Neural cell (in vitro differentiated cells): ENCODE measurements at regions not wholly inside any gene's neighbourhood (a gene's known extent, or its start where the extent isn't known, plus 50 kb on each side); places are given as distances from the start of the nearest gene placed in this dataset.

Experiments
- H2AFZ ChIP-seq: fragments of 200-600, 300-800 bp; sonication (generic), shearing (Covaris generic); 2 replicates; pipeline ENCODE4 v1.6.0; 2014; ENCODE audit warnings: low read depth, mild to moderate bottlenecking, antibody characterized with exemption, low read length, moderate library complexity
- H3F3A ChIP-seq: fragments of 200-600 bp; shearing (Covaris generic); 2 replicates; pipeline ENCODE4 v1.6.1; 2016; ENCODE audit warnings: mild to moderate bottlenecking, moderate library complexity, mixed read lengths, antibody characterized with exemption, low read length; ENCODE audit not compliant: insufficient read depth, poor library complexity, severe bottlenecking
- H3K27ac ChIP-seq: fragments of 200-600, 300-800 bp; sonication (generic), shearing (Covaris generic); 2 replicates; pipeline ENCODE4 v1.5.1; 2014; ENCODE audit warnings: mild to moderate bottlenecking, low read length, moderate library complexity
- H3K27me3 ChIP-seq: fragments of 300-800, 200-600 bp; sonication (generic), shearing (Covaris generic); 2 replicates; pipeline ENCODE4 v1.6.0; 2014; ENCODE audit warnings: mild to moderate bottlenecking, low read depth, low read length, moderate library complexity; ENCODE audit not compliant: insufficient read depth
- H3K36me3 ChIP-seq: fragments of 300-800, 200-600 bp; sonication (generic), shearing (Covaris generic); 2 replicates; pipeline ENCODE4 v1.5.1; 2014; ENCODE audit warnings: mild to moderate bottlenecking, antibody characterized with exemption, low read length, moderate library complexity; ENCODE audit not compliant: insufficient read depth
- H3K4me2 ChIP-seq: fragments of 300-800, 200-600 bp; sonication (generic), shearing (Covaris generic); 2 replicates; pipeline ENCODE4 v1.6.0; 2014; ENCODE audit warnings: mild to moderate bottlenecking, low read length
- H3K4me3 ChIP-seq: fragments of 300-800, 200-600 bp; sonication (generic), shearing (Covaris generic); 2 replicates; pipeline ENCODE4 v1.5.1; 2014; ENCODE audit warnings: mild to moderate bottlenecking, low read length, moderate library complexity
- H3K79me2 ChIP-seq: fragments of 200-600 bp; shearing (Covaris generic); replicated peaks from 2 replicates; pipeline ENCODE4 v1.6.0; 2014; ENCODE audit warnings: mild to moderate bottlenecking, low read length, moderate library complexity; ENCODE audit not compliant: insufficient read depth
- H3K9ac ChIP-seq: fragments of 300-800, 200-600 bp; sonication (generic), shearing (Covaris generic); 2 replicates; pipeline ENCODE4 v1.6.1; 2016; ENCODE audit warnings: mild to moderate bottlenecking, low read length, mixed read lengths
- H3K9me2 ChIP-seq: fragments of 200-600 bp; shearing (Covaris generic); 2 replicates; pipeline ENCODE4 v1.6.1; 2016; ENCODE audit warnings: mild to moderate bottlenecking, low read length, mixed read lengths; ENCODE audit not compliant: insufficient read depth
- H3K9me3 ChIP-seq: fragments of 200-600, 300-800 bp; sonication (generic), shearing (Covaris generic); 2 replicates; pipeline ENCODE4 v1.6.1; 2016; ENCODE audit warnings: mild to moderate bottlenecking, mixed run types, low read length, moderate library complexity, mixed read lengths
- H4K20me1 ChIP-seq: fragments of 200-600 bp; shearing (Covaris generic); 2 replicates; pipeline ENCODE4 v1.6.1; 2016; ENCODE audit warnings: mild to moderate bottlenecking, mixed run types; ENCODE audit not compliant: insufficient read depth
- CTCF ChIP-seq: fragments of 450-650 bp; IDR thresholded peaks from 2 replicates; pipeline ENCODE4 v1.5.1; 2014; ENCODE audit warnings: antibody characterized with exemption, mild to moderate bottlenecking, moderate library complexity; ENCODE audit not compliant: poor library complexity, severe bottlenecking
- EP300 ChIP-seq: fragments of 450-650 bp; conservative IDR thresholded peaks from 2 replicates; pipeline ENCODE4 v1.6.1; 2014; ENCODE audit warnings: antibody characterized with exemption, mild to moderate bottlenecking, moderate library complexity; ENCODE audit not compliant: poor library complexity, severe bottlenecking
- EZH2 ChIP-seq: fragments of 200-600, 300-800 bp; shearing (Covaris generic), sonication (generic); IDR thresholded peaks from 2 replicates; pipeline ENCODE4 v1.6.1; 2014; ENCODE audit warnings: antibody characterized with exemption, low read length, borderline replicate concordance, mild to moderate bottlenecking; ENCODE audit not compliant: insufficient read depth, poor library complexity, severe bottlenecking
- MXI1 ChIP-seq: fragments of 450-650 bp; conservative IDR thresholded peaks from 2 replicates; pipeline ENCODE4 v1.6.1; 2014; ENCODE audit warnings: antibody characterized with exemption, mild to moderate bottlenecking; ENCODE audit not compliant: poor library complexity, severe bottlenecking
- POLR2AphosphoS5 ChIP-seq: IDR thresholded peaks from 2 replicates; pipeline ENCODE4 v1.6.1; 2012
- RAD21 ChIP-seq: fragments of 450-650 bp; conservative IDR thresholded peaks from 2 replicates; pipeline ENCODE4 v1.6.1; 2014; ENCODE audit warnings: antibody characterized with exemption, mild to moderate bottlenecking, moderate library complexity
- REST ChIP-seq: IDR thresholded peaks from 2 replicates; pipeline ENCODE4 v1.6.1; 2012; ENCODE audit warnings: borderline replicate concordance
- SMC3 ChIP-seq: fragments of 450-650 bp; conservative IDR thresholded peaks from 2 replicates; pipeline ENCODE4 v1.6.1; 2014; ENCODE audit warnings: antibody characterized with exemption, mild to moderate bottlenecking, moderate library complexity; ENCODE audit not compliant: poor library complexity
- TAF1 ChIP-seq: IDR thresholded peaks from 2 replicates; pipeline ENCODE4 v1.6.1; 2012; ENCODE audit warnings: low read depth

- Histone ChIP-seq H3K36me3 (no peaks in the 10 kb centered on the region), H3F3A (no peaks in the 10 kb centered on the region)
These were observed 152.5 kb upstream of the SOX1 start for GRCh38 chr13:111914241-111915103.

GRCh38 chr13:111915104-111915551 lies 151.8 kb upstream of the SOX1 start:
- H3K9me2 ChIP-seq: no peaks in the 10 kb centered on the region
- H3K9me3 ChIP-seq: no peaks in the 10 kb centered on the region
- H3K36me3 ChIP-seq: no peaks in the 10 kb centered on the region
- no peaks in the 10 kb centered on the region for H3F3A ChIP-seq
- H3K27me3 ChIP-seq: no peaks in the 10 kb centered on the region
- no peak overlapping the region for H3K4me2 ChIP-seq
- TF ChIP-seq RAD21 (no peak), REST (no peak), TAF1 (no peak), EZH2 (no peak), MXI1 (no peak), POLR2AphosphoS5 (no peak), CTCF (no peak), SMC3 (no peak), EP300 (no peak)
- H4K20me1 ChIP-seq: no peaks in the 10 kb centered on the region
- no peak overlapping the region for H3K9ac ChIP-seq
- H3K4me3 ChIP-seq: no peak overlapping the region
- H3K79me2 ChIP-seq: no peaks in the 10 kb centered on the region
- H2AFZ ChIP-seq: no peak overlapping the region
- no peak overlapping the region for H3K27ac ChIP-seq

More at GRCh38 chr13:111914241-111915103, 152.5 kb upstream of the SOX1 start:
- Histone ChIP-seq H3K79me2 (no peaks in the 10 kb centered on the region), H3K4me2 (no peak overlapping the region), H3K9me3 (no peaks in the 10 kb centered on the region), H3K9me2 (no peaks in the 10 kb centered on the region), H3K27ac (no peak overlapping the region), H3K27me3 (no peaks in the 10 kb centered on the region), H3K4me3 (no peak overlapping the region), H3K9ac (no peak overlapping the region), H4K20me1 (no peaks in the 10 kb centered on the region), H2AFZ (no peak overlapping the region)
- TF ChIP-seq POLR2AphosphoS5: no peak
- no peak for TF ChIP-seq MXI1
- no peak for TF ChIP-seq EP300
- TF ChIP-seq RAD21: no peak
- TF ChIP-seq SMC3: no peak
- no peak for TF ChIP-seq REST
- no peak for TF ChIP-seq EZH2
- no peak for TF ChIP-seq TAF1
